Keratinocyte (primary cell): ENCODE measurements at regions not wholly inside any gene's neighbourhood (a gene's known extent, or its start where the extent isn't known, plus 50 kb on each side); places are given as distances from the start of the nearest gene placed in this dataset.
A peak's percentile ranks its signal among the peaks of the same experiment; 100 is the strongest.

Source experiments
- DNase-seq: peaks from one replicate; pipeline ENCODE4 v3.0.0-alpha.2; 2011; ENCODE audit warnings: low read depth, missing footprints, low spot score
- FAIRE-seq: peaks from 2 replicates; lab custom pipeline; 2011; peaks lifted over from hg19 to GRCh38; lab: Jason Lieb, UNC
- H2AFZ ChIP-seq: 2 replicates; pipeline ENCODE4 v1.6.0; 2012; ENCODE audit warnings: low read length, control low read depth, inconsistent platforms; ENCODE audit not compliant: control insufficient read depth
- H3K27ac ChIP-seq: 2 replicates; pipeline ENCODE4 v1.5.1; 2011; ENCODE audit warnings: low read length; ENCODE audit not compliant: control insufficient read depth, insufficient read depth
- H3K27me3 ChIP-seq: 3 replicates; pipeline ENCODE4 v1.6.0; 2011; ENCODE audit warnings: low read length; ENCODE audit not compliant: control insufficient read depth, insufficient read depth; ENCODE audit errors: extremely low read depth
- H3K36me3 ChIP-seq, 2 experiments: 2 replicates in 1 of 2; 3 replicates in 1 of 2; pipeline ENCODE4 v1.5.1; 2011; ENCODE audit warnings: low read length in 2 of 2, mild to moderate bottlenecking in 1 of 2; ENCODE audit not compliant: control insufficient read depth in 2 of 2, insufficient read depth in 2 of 2; ENCODE audit errors: extremely low read depth in 1 of 2
- H3K4me1 ChIP-seq: 3 replicates; pipeline ENCODE4 v1.5.1; 2011; ENCODE audit warnings: low read length; ENCODE audit not compliant: control insufficient read depth, insufficient read depth; ENCODE audit errors: extremely low read depth
- H3K4me2 ChIP-seq: 3 replicates; pipeline ENCODE4 v1.6.0; 2011; ENCODE audit warnings: low read depth, low read length; ENCODE audit not compliant: control insufficient read depth, insufficient read depth; ENCODE audit errors: extremely low read depth
- H3K4me3 ChIP-seq, 3 experiments: fragments of 200-600 bp in 1 of 3; sonication (generic) in 1 of 3; 2 replicates in 2 of 3; 3 replicates in 1 of 3; pipeline ENCODE4 v1.5.1; 2011 to 2016; ENCODE audit warnings: low read length in 3 of 3, mild to moderate bottlenecking in 3 of 3, control low read depth in 2 of 3, inconsistent platforms in 1 of 3, low read depth in 1 of 3, mixed read lengths in 1 of 3, mixed run types in 1 of 3, moderate library complexity in 1 of 3; ENCODE audit not compliant: control insufficient read depth in 2 of 3, insufficient read depth in 2 of 3; ENCODE audit errors: extremely low read depth in 1 of 3
- H3K79me2 ChIP-seq: 2 replicates; pipeline ENCODE4 v1.6.0; 2012; ENCODE audit warnings: low read length; ENCODE audit not compliant: control insufficient read depth, insufficient read depth
- H3K9ac ChIP-seq: 3 replicates; pipeline ENCODE4 v1.6.0; 2011; ENCODE audit warnings: low read length; ENCODE audit not compliant: control insufficient read depth, insufficient read depth; ENCODE audit errors: extremely low read depth
- H3K9me1 ChIP-seq: 3 replicates; pipeline ENCODE4 v1.6.0; 2011; ENCODE audit warnings: low read length; ENCODE audit not compliant: control insufficient read depth, insufficient read depth; ENCODE audit errors: extremely low read depth
- H3K9me3 ChIP-seq: 2 replicates; pipeline ENCODE4 v1.5.1; 2012; ENCODE audit warnings: low read depth, low read length; ENCODE audit not compliant: control insufficient read depth
- H4K20me1 ChIP-seq: 3 replicates; pipeline ENCODE4 v1.6.0; 2011; ENCODE audit warnings: low read length; ENCODE audit not compliant: control insufficient read depth, insufficient read depth; ENCODE audit errors: extremely low read depth
- CTCF ChIP-seq, 3 experiments: IDR thresholded peaks in 1 of 3; conservative IDR thresholded peaks in 1 of 3; optimal IDR thresholded peaks in 1 of 3; 2 replicates in 2 of 3; 3 replicates in 1 of 3; pipeline versions ENCODE3 to v1.5.1; 2011; ENCODE audit warnings: low read length in 3 of 3, mild to moderate bottlenecking in 3 of 3, moderate library complexity in 2 of 3, control low read depth in 1 of 3, inconsistent platforms in 1 of 3; ENCODE audit not compliant: insufficient read depth in 2 of 3; ENCODE audit errors: extremely low read depth in 1 of 3
- EZH2 ChIP-seq: IDR thresholded peaks from one replicate; pipeline ENCODE4 v1.6.1; 2012; ENCODE audit warnings: inconsistent platforms, mild to moderate bottlenecking, low read length, moderate library complexity
- dilution Hi-C: fragments of 300-500 bp; cut with MboI; formaldehyde crosslinking; loops from one replicate; pipeline ENCODE4 v1.7.0; 2020; ENCODE audit warnings: low sequenced_read_pairs; ENCODE audit not compliant: extremely low pct_ligation_motif_present

- Histone ChIP-seq H3K36me3 (no peaks in the 10 kb centered on the region), H4K20me1 (no peaks in the 10 kb centered on the region), H3K79me2 (no peaks in the 10 kb centered on the region), H3K4me3 (peak overlapping the region in 1 of 3 experiments; percentile 10), H3K9ac (no peak overlapping the region), H3K9me1 (no peaks in the 10 kb centered on the region), H3K9me3 (no peaks in the 10 kb centered on the region), H3K4me2 (peak overlapping the region; percentile 42), H3K4me1 (peaks cover 35% of the 10 kb centered on the region), H3K27ac (peak overlapping the region; percentile 55), H3K27me3 (no peaks in the 10 kb centered on the region), H2AFZ (peak overlapping the region; percentile 46)
- TF ChIP-seq CTCF (optimal IDR thresholded peaks at IDR 0.05 in 1 of 3, IDR thresholded peaks at IDR 0.05 in 1 of 3, conservative IDR thresholded peaks at IDR 0.05 in 1 of 3; ENCODE audit: extremely low read depth in 1 of 3, insufficient read depth in 2 of 3, low read length in 3 of 3) (no peak), EZH2 (no peak)
- FAIRE-seq (peak; percentile 84), DNase-seq (peak; percentile 82)
- dilution Hi-C loops = no loop called here
These were observed 862.7 kb downstream of the PLA2G4A start for GRCh38 chr1:187691439-187691838.

GRCh38 chr1:187692799-187693198 is 864.0 kb downstream of the PLA2G4A start:
- no peak overlapping the region for H3K4me2 ChIP-seq
- FAIRE-seq (peak; percentile 69), DNase-seq (no peak)
- no peaks in the 10 kb centered on the region for H3K27me3 ChIP-seq
- no peaks in the 10 kb centered on the region for H3K79me2 ChIP-seq
- no peak overlapping the region for H3K4me3 ChIP-seq
- H3K9me3 ChIP-seq = no peaks in the 10 kb centered on the region
- dilution Hi-C loops = no loop called here
- H3K4me1 ChIP-seq = peaks cover 34% of the 10 kb centered on the region
- H3K9me1 ChIP-seq = no peaks in the 10 kb centered on the region
- no peak overlapping the region for H3K27ac ChIP-seq
- no peak for TF ChIP-seq EZH2
- no peak for TF ChIP-seq CTCF (optimal IDR thresholded peaks at IDR 0.05 in 1 of 3, IDR thresholded peaks at IDR 0.05 in 1 of 3, conservative IDR thresholded peaks at IDR 0.05 in 1 of 3; ENCODE audit: extremely low read depth in 1 of 3, insufficient read depth in 2 of 3, low read length in 3 of 3)
- no peaks in the 10 kb centered on the region for H3K36me3 ChIP-seq
- no peaks in the 10 kb centered on the region for H4K20me1 ChIP-seq
- no peak overlapping the region for H2AFZ ChIP-seq
- H3K9ac ChIP-seq = no peak overlapping the region
